ENCODE measurements at regions not wholly inside any gene's neighbourhood (a gene's known extent, or its start where the extent isn't known, plus 50 kb on each side); places are given as distances from the start of the nearest gene placed in this dataset.

DNA sequence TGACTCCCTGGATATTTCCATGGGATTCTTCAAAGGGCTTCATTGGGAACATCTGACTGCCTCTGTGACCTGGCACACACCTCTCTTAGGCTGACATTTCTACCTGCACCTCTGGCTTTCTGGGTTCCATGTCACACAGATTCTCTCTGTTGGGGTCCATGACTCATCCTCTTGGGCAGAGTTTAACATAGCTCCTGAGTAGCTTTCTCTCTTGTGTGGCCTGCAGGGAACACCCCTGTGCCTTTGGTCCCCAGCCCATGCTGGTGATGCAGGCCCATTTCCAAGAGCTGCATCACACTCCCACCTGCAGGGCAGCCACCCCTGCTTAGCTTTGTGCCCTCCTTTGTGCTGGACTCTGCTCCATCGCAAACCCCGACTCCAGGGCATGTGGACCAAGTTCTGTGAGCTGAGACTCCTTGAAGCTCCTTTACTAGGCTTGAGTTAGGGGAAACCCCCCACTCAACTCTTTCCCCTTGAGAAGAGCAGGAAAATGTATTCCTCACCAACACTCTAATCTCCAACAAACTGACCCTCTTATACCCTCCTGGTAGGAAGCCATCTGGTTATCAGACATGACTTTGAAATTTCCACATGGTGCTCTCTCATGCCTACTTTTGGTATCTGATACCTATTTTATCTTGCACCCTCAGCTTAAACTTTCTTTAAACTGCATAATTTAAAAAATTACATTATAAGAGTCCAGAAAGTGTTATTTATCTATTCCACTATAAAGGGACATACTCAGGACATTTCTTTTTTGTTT is 93.3 kb downstream of the ZNF777 start (continued):
- TF ChIP-seq, protein P1, sequence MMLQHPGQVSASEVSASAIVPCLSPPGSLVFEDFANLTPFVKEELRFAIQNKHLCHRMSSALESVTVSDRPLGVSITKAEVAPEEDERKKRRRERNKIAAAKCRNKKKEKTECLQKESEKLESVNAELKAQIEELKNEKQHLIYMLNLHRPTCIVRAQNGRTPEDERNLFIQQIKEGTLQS (IDR thresholded peaks at IDR 0.05), result no peak
- TF ChIP-seq JUND (IDR thresholded peaks at IDR 0.05) (no peak), ZNF274 (IDR thresholded peaks at IDR 0.05; ENCODE audit: low read depth, low read length) (no peak), ELF1 (IDR thresholded peaks at IDR 0.05; ENCODE audit: borderline replicate concordance, low read depth) (no peak), ZFX (IDR thresholded peaks at IDR 0.05) (no peak), CBX3 (IDR thresholded peaks at IDR 0.05; ENCODE audit: low read depth) (no peak), SIN3A (IDR thresholded peaks at IDR 0.05; ENCODE audit: low read depth) (no peak), POLR2A (IDR thresholded peaks at IDR 0.05; ENCODE audit: borderline replicate concordance, extremely low read depth, insufficient read depth, insufficient read length) (no peak), TCF7L2 (IDR thresholded peaks at IDR 0.05; ENCODE audit: borderline replicate concordance, extremely low read depth, insufficient read depth, insufficient read length) (no peak), EZH2phosphoT487 (IDR thresholded peaks at IDR 0.05; ENCODE audit: borderline replicate concordance) (no peak), YY1 (IDR thresholded peaks at IDR 0.05; ENCODE audit: extremely low read depth, insufficient replicate concordance, low read depth, low read length) (no peak)
- TF ChIP-seq, protein P2, sequence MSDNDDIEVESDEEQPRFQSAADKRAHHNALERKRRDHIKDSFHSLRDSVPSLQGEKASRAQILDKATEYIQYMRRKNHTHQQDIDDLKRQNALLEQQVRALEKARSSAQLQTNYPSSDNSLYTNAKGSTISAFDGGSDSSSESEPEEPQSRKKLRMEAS (IDR thresholded peaks at IDR 0.05), result no peak
- TF ChIP-seq, protein P3, sequence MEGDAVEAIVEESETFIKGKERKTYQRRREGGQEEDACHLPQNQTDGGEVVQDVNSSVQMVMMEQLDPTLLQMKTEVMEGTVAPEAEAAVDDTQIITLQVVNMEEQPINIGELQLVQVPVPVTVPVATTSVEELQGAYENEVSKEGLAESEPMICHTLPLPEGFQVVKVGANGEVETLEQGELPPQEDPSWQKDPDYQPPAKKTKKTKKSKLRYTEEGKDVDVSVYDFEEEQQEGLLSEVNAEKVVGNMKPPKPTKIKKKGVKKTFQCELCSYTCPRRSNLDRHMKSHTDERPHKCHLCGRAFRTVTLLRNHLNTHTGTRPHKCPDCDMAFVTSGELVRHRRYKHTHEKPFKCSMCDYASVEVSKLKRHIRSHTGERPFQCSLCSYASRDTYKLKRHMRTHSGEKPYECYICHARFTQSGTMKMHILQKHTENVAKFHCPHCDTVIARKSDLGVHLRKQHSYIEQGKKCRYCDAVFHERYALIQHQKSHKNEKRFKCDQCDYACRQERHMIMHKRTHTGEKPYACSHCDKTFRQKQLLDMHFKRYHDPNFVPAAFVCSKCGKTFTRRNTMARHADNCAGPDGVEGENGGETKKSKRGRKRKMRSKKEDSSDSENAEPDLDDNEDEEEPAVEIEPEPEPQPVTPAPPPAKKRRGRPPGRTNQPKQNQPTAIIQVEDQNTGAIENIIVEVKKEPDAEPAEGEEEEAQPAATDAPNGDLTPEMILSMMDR (IDR thresholded peaks at IDR 0.05 in 2 of 3, conservative IDR thresholded peaks at IDR 0.05 in 1 of 3; ENCODE audit: borderline replicate concordance in 1 of 3, insufficient read depth in 1 of 3, low read depth in 2 of 3, low read length in 2 of 3), result no peak

All from HCT116 (cell line).